Superior temporal gyrus (tissue), 1 donor: ENCODE measurements at regions not wholly inside any gene's neighbourhood (a gene's known extent, or its start where the extent isn't known, plus 50 kb on each side); places are given as distances from the start of the nearest gene placed in this dataset.
"Not testable (repeated sequence)": the region's sequence is repeated elsewhere in the genome, so short reads cannot be mapped to it uniquely, and the experiment has no call there.

Source experiments
- DNase-seq: peaks from one replicate; pipeline ENCODE4 v3.0.0-alpha.2; 2016; ENCODE audit errors: extremely low spot score

- DNase-seq = not testable (repeated sequence)
These were observed 2879.9 kb downstream of the RPIA start for GRCh38 chr2:91571239-91571923.

- not testable (repeated sequence) for DNase-seq
These were observed 2881.5 kb downstream of the RPIA start for GRCh38 chr2:91573018-91573417.

GRCh38 chr2:91573755-91574154 lies 2882.3 kb downstream of the RPIA start:
- not testable (repeated sequence) for DNase-seq

GRCh38 chr2:91574255-91574654 lies 2882.8 kb downstream of the RPIA start:
- not testable (repeated sequence) for DNase-seq

GRCh38 chr2:91575701-91576100 lies 2884.2 kb downstream of the RPIA start:
- DNase-seq = not testable (repeated sequence)

- DNase-seq = not testable (repeated sequence)
These were observed 2885.9 kb downstream of the RPIA start for GRCh38 chr2:91577406-91577805.

GRCh38 chr2:91578678-91579077 lies 2887.2 kb downstream of the RPIA start:
- DNase-seq = not testable (repeated sequence)

- not testable (repeated sequence) for DNase-seq
These were observed 2888.1 kb downstream of the RPIA start for GRCh38 chr2:91579555-91579954.

GRCh38 chr2:91580043-91580442 lies 2888.6 kb downstream of the RPIA start:
- not testable (repeated sequence) for DNase-seq

- DNase-seq = not testable (repeated sequence)
These were observed 2895.6 kb downstream of the RPIA start for GRCh38 chr2:91587098-91587497.

GRCh38 chr2:91587908-91588535 lies 2896.5 kb downstream of the RPIA start:
- DNase-seq = not testable (repeated sequence)

GRCh38 chr2:91588782-91589223 lies 2897.3 kb downstream of the RPIA start:
- not testable (repeated sequence) for DNase-seq

- not testable (repeated sequence) for DNase-seq
These were observed 2898.2 kb downstream of the RPIA start for GRCh38 chr2:91589454-91590328.

GRCh38 chr2:91590381-91590780 lies 2898.9 kb downstream of the RPIA start:
- DNase-seq = not testable (repeated sequence)

GRCh38 chr2:91591066-91591465 lies 2899.6 kb downstream of the RPIA start:
- DNase-seq = not testable (repeated sequence)

GRCh38 chr2:91597436-91597835 lies 2906.0 kb downstream of the RPIA start:
- DNase-seq = not testable (repeated sequence)

- DNase-seq = not testable (repeated sequence)
These were observed 2907.0 kb downstream of the RPIA start for GRCh38 chr2:91598519-91598918.

- DNase-seq = not testable (repeated sequence)
These were observed 2907.5 kb downstream of the RPIA start for GRCh38 chr2:91599000-91599399.

- not testable (repeated sequence) for DNase-seq
These were observed 2911.4 kb downstream of the RPIA start for GRCh38 chr2:91602860-91603259.

- DNase-seq = not testable (repeated sequence)
These were observed 2912.5 kb downstream of the RPIA start for GRCh38 chr2:91603996-91604395.

GRCh38 chr2:91604629-91605028 lies 2913.2 kb downstream of the RPIA start:
- DNase-seq = not testable (repeated sequence)

- DNase-seq = not testable (repeated sequence)
These were observed 2932.3 kb downstream of the RPIA start for GRCh38 chr2:91623739-91624138.
